Activated T-cell treated with anti-CD3 and anti-CD28 coated beads, Interleukin-2, amount 50 U/mL, for 72 hours (primary cell): ENCODE measurements at regions not wholly inside any gene's neighbourhood (a gene's known extent, or its start where the extent isn't known, plus 50 kb on each side); places are given as distances from the start of the nearest gene placed in this dataset.
A peak's percentile ranks its signal among the peaks of the same experiment; 100 is the strongest.

Source experiments
- ATAC-seq, 2 donors: fragments of 150-1000 bp; cut with Tn5 transposase; replicated peaks in 1 of 2; 2 replicates each; pipeline ENCODE4 v1.10.0; 2021; ENCODE audit warnings: moderate library complexity in 2 of 2, mild to moderate bottlenecking in 1 of 2
- DNase-seq, 2 donors: peaks; one replicate each; pipeline ENCODE4 v3.0.0; 2021 to 2022; ENCODE audit warnings: mixed read lengths in 1 of 2
- H3K27ac Mint-ChIP-seq: one replicate; pipeline ENCODE4 v1.8.0; 2022; ENCODE audit warnings: mild to moderate bottlenecking, moderate library complexity, mixed read lengths
- H3K27me3 Mint-ChIP-seq: one replicate; pipeline ENCODE4 v1.8.0; 2022; ENCODE audit warnings: low read depth, mixed read lengths
- H3K36me3 Mint-ChIP-seq, 2 donors: one replicate each; pipeline ENCODE4 v1.8.0; 2022; ENCODE audit warnings: mixed read lengths in 2 of 2, mild to moderate bottlenecking in 1 of 2; ENCODE audit not compliant: insufficient read depth in 2 of 2
- H3K4me1 Mint-ChIP-seq: one replicate; pipeline ENCODE4 v1.8.0; 2022; ENCODE audit warnings: low read depth, mixed read lengths
- H3K4me3 Mint-ChIP-seq, 2 donors: one replicate each; pipeline ENCODE4 v1.8.0; 2022; ENCODE audit warnings: mild to moderate bottlenecking in 2 of 2, mixed read lengths in 2 of 2, moderate library complexity in 2 of 2
- H3K9me3 Mint-ChIP-seq, 2 donors: one replicate each; pipeline ENCODE4 v1.8.0; 2022; ENCODE audit warnings: mixed read lengths in 2 of 2

GRCh38 chr4:155514628-155515027 lies 137.9 kb upstream of the MAP9 start:
- H3K36me3 Mint-ChIP-seq, result no peaks in the 10 kb centered on the region
- peaks cover 25% of the 10 kb centered on the region for H3K27me3 Mint-ChIP-seq
- no peak for ATAC-seq
- H3K27ac Mint-ChIP-seq, result no peak overlapping the region
- no peaks in the 10 kb centered on the region for H3K9me3 Mint-ChIP-seq
- DNase-seq, result no peak
- H3K4me1 Mint-ChIP-seq, result peaks cover 8% of the 10 kb centered on the region
- H3K4me3 Mint-ChIP-seq, result no peak overlapping the region

GRCh38 chr4:155512817-155513216 lies 136.1 kb upstream of the MAP9 start:
- Mint-ChIP-seq H3K36me3 (no peaks in the 10 kb centered on the region), H3K27ac (no peak overlapping the region), H3K9me3 (no peaks in the 10 kb centered on the region), H3K4me3 (no peak overlapping the region), H3K27me3 (peaks cover 25% of the 10 kb centered on the region), H3K4me1 (peaks cover 8% of the 10 kb centered on the region)
- DNase-seq (no peak), ATAC-seq (no peak)

GRCh38 chr4:155512046-155512445 lies 135.3 kb upstream of the MAP9 start:
- Mint-ChIP-seq H3K4me1 (peaks cover 8% of the 10 kb centered on the region), H3K27ac (no peak overlapping the region), H3K36me3 (no peaks in the 10 kb centered on the region), H3K27me3 (peaks cover 18% of the 10 kb centered on the region), H3K4me3 (no peak overlapping the region), H3K9me3 (no peaks in the 10 kb centered on the region)
- no peak for ATAC-seq
- no peak for DNase-seq

- Mint-ChIP-seq H3K36me3 (no peaks in the 10 kb centered on the region), H3K4me1 (peaks cover 8% of the 10 kb centered on the region), H3K4me3 (no peak overlapping the region), H3K27ac (no peak overlapping the region), H3K9me3 (no peaks in the 10 kb centered on the region), H3K27me3 (peaks cover 19% of the 10 kb centered on the region)
- ATAC-seq (peak; percentile 62 to 80), DNase-seq (no peak)
Measured at GRCh38 chr4:155510771-155511170, 134.0 kb upstream of the MAP9 start.

GRCh38 chr4:155509555-155509954 lies 132.8 kb upstream of the MAP9 start:
- no peak for ATAC-seq
- DNase-seq, result no peak
- Mint-ChIP-seq H3K4me3 (no peak overlapping the region), H3K27ac (no peak overlapping the region), H3K4me1 (peaks cover 8% of the 10 kb centered on the region), H3K9me3 (no peaks in the 10 kb centered on the region), H3K36me3 (no peaks in the 10 kb centered on the region), H3K27me3 (peaks cover 21% of the 10 kb centered on the region)

GRCh38 chr4:155506745-155507144 lies 130.0 kb upstream of the MAP9 start:
- ATAC-seq (no peak), DNase-seq (no peak)
- no peaks in the 10 kb centered on the region for H3K36me3 Mint-ChIP-seq
- H3K4me1 Mint-ChIP-seq, result peaks cover 8% of the 10 kb centered on the region
- H3K27ac Mint-ChIP-seq, result no peak overlapping the region
- no peaks in the 10 kb centered on the region for H3K9me3 Mint-ChIP-seq
- peaks cover 7% of the 10 kb centered on the region for H3K27me3 Mint-ChIP-seq
- no peak overlapping the region for H3K4me3 Mint-ChIP-seq

GRCh38 chr4:155505321-155505720 lies 128.6 kb upstream of the MAP9 start:
- H3K27ac Mint-ChIP-seq, result no peak overlapping the region
- no peak overlapping the region for H3K4me3 Mint-ChIP-seq
- no peaks in the 10 kb centered on the region for H3K4me1 Mint-ChIP-seq
- peaks cover 7% of the 10 kb centered on the region for H3K27me3 Mint-ChIP-seq
- no peak for ATAC-seq
- no peak for DNase-seq
- no peaks in the 10 kb centered on the region for H3K36me3 Mint-ChIP-seq
- H3K9me3 Mint-ChIP-seq, result no peaks in the 10 kb centered on the region

GRCh38 chr4:155497306-155497705 lies 120.5 kb upstream of the MAP9 start:
- no peak overlapping the region for H3K4me3 Mint-ChIP-seq
- no peaks in the 10 kb centered on the region for H3K9me3 Mint-ChIP-seq
- H3K27me3 Mint-ChIP-seq, result peaks cover 9% of the 10 kb centered on the region
- H3K4me1 Mint-ChIP-seq, result no peaks in the 10 kb centered on the region
- no peaks in the 10 kb centered on the region for H3K36me3 Mint-ChIP-seq
- DNase-seq, result no peak
- no peak for ATAC-seq
- no peak overlapping the region for H3K27ac Mint-ChIP-seq

- H3K27ac Mint-ChIP-seq, result no peak overlapping the region
- no peak overlapping the region for H3K4me3 Mint-ChIP-seq
- DNase-seq (no peak), ATAC-seq (no peak)
- no peaks in the 10 kb centered on the region for H3K4me1 Mint-ChIP-seq
- no peaks in the 10 kb centered on the region for H3K9me3 Mint-ChIP-seq
- H3K36me3 Mint-ChIP-seq, result no peaks in the 10 kb centered on the region
- peaks cover 9% of the 10 kb centered on the region for H3K27me3 Mint-ChIP-seq
Measured at GRCh38 chr4:155496294-155496626, 119.5 kb upstream of the MAP9 start.

- no peak for ATAC-seq
- Mint-ChIP-seq H3K4me3 (no peak overlapping the region), H3K27me3 (peaks cover 9% of the 10 kb centered on the region), H3K9me3 (no peaks in the 10 kb centered on the region), H3K36me3 (no peaks in the 10 kb centered on the region), H3K27ac (no peak overlapping the region), H3K4me1 (no peaks in the 10 kb centered on the region)
- DNase-seq, result no peak
Measured at GRCh38 chr4:155495572-155496293, 119.0 kb upstream of the MAP9 start.

GRCh38 chr4:155494037-155494718 lies 117.4 kb upstream of the MAP9 start:
- H3K4me1 Mint-ChIP-seq, result no peaks in the 10 kb centered on the region
- no peak overlapping the region for H3K4me3 Mint-ChIP-seq
- H3K27me3 Mint-ChIP-seq, result peaks cover 9% of the 10 kb centered on the region
- ATAC-seq (no peak), DNase-seq (no peak)
- no peak overlapping the region for H3K27ac Mint-ChIP-seq
- H3K36me3 Mint-ChIP-seq, result no peaks in the 10 kb centered on the region
- H3K9me3 Mint-ChIP-seq, result no peaks in the 10 kb centered on the region

GRCh38 chr4:155491336-155492120 lies 114.8 kb upstream of the MAP9 start:
- no peak overlapping the region for H3K4me3 Mint-ChIP-seq
- H3K27me3 Mint-ChIP-seq, result peaks cover 9% of the 10 kb centered on the region
- DNase-seq, result no peak
- no peak for ATAC-seq
- H3K36me3 Mint-ChIP-seq, result no peaks in the 10 kb centered on the region
- H3K9me3 Mint-ChIP-seq, result no peaks in the 10 kb centered on the region
- H3K4me1 Mint-ChIP-seq, result no peaks in the 10 kb centered on the region
- H3K27ac Mint-ChIP-seq, result no peak overlapping the region

GRCh38 chr4:155489271-155489670 lies 112.5 kb upstream of the MAP9 start:
- ATAC-seq (no peak), DNase-seq (no peak)
- no peak overlapping the region for H3K27ac Mint-ChIP-seq
- no peaks in the 10 kb centered on the region for H3K36me3 Mint-ChIP-seq
- H3K27me3 Mint-ChIP-seq, result no peaks in the 10 kb centered on the region
- H3K4me1 Mint-ChIP-seq, result no peaks in the 10 kb centered on the region
- H3K4me3 Mint-ChIP-seq, result no peak overlapping the region
- no peaks in the 10 kb centered on the region for H3K9me3 Mint-ChIP-seq
